Neural progenitor cell (in vitro differentiated cells): ENCODE measurements at regions not wholly inside any gene's neighbourhood (a gene's known extent, or its start where the extent isn't known, plus 50 kb on each side); places are given as distances from the start of the nearest gene placed in this dataset.
"Not testable (repeated sequence)": the region's sequence is repeated elsewhere in the genome, so short reads cannot be mapped to it uniquely, and the experiment has no call there.

ENCODE experiments used
- EZH2phosphoT487 ChIP-seq: fragments of 200-600 bp; sonication (generic); IDR thresholded peaks from 2 replicates; pipeline ENCODE4 v1.6.1; 2017; ENCODE audit warnings: antibody characterized with exemption
- TF ChIP-seq, protein P1 (sequence below): fragments of 200-600 bp; sonication (generic); IDR thresholded peaks from 2 replicates; pipeline ENCODE4 v1.5.1; 2017; ENCODE audit warnings: antibody characterized with exemption, mild to moderate bottlenecking

DNA sequence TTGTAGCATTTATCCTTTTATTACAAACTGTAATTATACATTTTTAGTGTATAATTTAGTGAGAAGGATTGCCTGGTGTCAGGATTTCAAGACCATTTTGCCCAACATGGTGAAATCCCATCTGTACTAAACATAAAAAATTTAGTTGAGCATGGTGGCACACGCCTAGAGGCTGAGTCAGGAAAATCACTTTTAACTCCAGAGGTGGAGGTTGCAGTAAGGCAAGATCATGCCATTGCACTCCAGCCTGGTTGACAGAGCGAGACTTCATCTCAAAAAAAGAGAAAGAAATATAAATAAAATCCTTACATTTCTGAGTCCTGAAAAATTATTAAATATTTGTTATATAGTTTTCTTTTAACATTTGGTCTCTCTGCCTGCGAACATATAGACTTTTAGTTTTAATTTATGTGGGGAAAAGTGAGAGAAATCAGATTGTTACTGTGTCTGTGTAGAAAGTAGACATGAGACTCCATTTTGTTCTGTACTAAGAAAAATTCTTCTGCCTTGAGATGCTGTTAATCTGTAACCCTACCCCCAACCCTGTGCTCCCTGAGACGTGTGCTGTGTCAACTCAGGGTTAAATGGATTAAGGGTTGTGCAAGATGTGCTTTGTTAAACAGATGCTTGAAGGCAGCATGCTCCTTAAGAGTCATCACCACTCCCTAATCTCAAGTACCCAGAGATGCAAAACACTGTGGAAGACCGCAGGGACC is 99.5 kb downstream of the ZNF737 start:
- TF ChIP-seq, protein P1, sequence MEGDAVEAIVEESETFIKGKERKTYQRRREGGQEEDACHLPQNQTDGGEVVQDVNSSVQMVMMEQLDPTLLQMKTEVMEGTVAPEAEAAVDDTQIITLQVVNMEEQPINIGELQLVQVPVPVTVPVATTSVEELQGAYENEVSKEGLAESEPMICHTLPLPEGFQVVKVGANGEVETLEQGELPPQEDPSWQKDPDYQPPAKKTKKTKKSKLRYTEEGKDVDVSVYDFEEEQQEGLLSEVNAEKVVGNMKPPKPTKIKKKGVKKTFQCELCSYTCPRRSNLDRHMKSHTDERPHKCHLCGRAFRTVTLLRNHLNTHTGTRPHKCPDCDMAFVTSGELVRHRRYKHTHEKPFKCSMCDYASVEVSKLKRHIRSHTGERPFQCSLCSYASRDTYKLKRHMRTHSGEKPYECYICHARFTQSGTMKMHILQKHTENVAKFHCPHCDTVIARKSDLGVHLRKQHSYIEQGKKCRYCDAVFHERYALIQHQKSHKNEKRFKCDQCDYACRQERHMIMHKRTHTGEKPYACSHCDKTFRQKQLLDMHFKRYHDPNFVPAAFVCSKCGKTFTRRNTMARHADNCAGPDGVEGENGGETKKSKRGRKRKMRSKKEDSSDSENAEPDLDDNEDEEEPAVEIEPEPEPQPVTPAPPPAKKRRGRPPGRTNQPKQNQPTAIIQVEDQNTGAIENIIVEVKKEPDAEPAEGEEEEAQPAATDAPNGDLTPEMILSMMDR: not testable (repeated sequence)
- not testable (repeated sequence) for TF ChIP-seq EZH2phosphoT487
